ENCODE measurements at regions not wholly inside any gene's neighbourhood (a gene's known extent, or its start where the extent isn't known, plus 50 kb on each side); places are given as distances from the start of the nearest gene placed in this dataset.

DNA sequence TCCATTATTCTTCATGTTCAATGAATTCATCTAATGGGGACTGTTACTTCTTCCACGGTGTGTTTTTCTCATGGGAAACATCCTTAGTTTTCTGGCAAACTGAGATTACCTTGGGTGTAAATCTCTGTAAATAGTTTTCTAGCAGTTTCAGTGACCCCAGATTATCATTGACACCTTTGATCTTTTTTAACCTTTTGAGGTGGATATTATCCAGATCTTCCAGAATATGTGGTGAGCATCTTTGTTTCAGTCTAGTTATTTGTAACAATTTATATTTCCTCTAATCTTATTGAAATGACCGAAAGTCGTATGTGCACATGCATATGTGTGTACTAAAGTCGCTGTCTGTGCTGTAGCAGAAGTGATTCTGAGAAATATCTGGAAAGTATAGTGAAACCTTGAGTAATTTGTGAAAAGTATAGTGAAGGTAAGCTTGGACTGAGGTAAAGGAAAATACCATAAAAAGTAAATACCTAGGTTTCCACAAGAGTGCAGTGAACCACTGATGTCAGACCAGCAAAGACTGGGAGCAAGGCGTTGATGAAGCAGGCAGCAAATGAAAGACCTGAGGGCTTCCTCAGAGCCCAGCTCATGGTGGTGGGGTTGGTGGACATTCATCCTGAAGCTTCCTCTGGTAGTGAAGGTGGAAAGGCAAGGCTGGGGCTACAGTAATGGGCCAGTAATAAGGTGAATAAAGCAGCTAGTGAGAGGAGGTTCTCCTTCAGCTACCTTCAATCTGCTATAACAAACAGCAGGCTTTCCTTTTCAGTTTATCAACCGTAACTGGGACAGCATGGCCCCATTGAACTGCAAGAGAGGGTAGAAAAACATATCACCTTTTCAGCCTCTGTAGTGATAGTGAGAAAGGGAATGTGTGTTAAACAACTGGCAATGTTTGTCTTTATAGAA lies 480.2 kb upstream of the FBXO33 start:
- 75 to 77% methylated on average over 6 of the region's 6 CpGs for WGBS, 2 donors
- no peak for DNase-seq (ENCODE audit: low spot score in 2 of 2)
- intact Hi-C loops (cut with DNase I; ENCODE audit: low total_unique reads), result no loop called here
- no peak overlapping the region for H3K4me3 ChIP-seq (ENCODE audit: low read depth, poor library complexity, severe bottlenecking)
- TF ChIP-seq POLR2A (IDR thresholded peaks at IDR 0.05) (no peak), CTCF (IDR thresholded peaks at IDR 0.05) (no peak)

DNA sequence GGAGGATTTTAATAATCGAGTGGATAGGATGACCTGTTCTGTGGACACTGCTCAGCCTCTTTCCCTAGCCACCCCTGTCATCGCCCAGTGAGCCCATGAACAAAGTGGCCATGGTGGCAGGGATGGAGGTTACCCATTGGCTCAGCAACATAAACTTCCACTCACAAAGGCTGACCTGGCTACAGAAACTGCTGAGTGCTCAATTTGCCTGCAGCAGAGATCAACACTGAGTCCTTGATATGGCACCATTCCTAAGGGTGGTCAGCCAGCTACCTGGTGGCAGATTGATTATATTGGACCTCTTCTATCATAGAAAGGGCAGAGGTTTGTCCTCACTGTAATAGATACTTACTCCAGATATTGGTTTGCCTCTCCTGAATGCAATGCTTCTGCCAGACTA lies 465.4 kb upstream of the FBXO33 start:
- no peak overlapping the region for H3K4me3 ChIP-seq (ENCODE audit: low read depth, poor library complexity, severe bottlenecking)
- 87 to 92% methylated on average over 2 of the region's 2 CpGs for WGBS, 2 donors
- intact Hi-C loops (cut with DNase I; ENCODE audit: low total_unique reads), result no loop called here
- TF ChIP-seq POLR2A (IDR thresholded peaks at IDR 0.05), result no peak
- TF ChIP-seq CTCF (IDR thresholded peaks at IDR 0.05), result no peak
- DNase-seq (ENCODE audit: low spot score in 2 of 2), result no peak

DNA sequence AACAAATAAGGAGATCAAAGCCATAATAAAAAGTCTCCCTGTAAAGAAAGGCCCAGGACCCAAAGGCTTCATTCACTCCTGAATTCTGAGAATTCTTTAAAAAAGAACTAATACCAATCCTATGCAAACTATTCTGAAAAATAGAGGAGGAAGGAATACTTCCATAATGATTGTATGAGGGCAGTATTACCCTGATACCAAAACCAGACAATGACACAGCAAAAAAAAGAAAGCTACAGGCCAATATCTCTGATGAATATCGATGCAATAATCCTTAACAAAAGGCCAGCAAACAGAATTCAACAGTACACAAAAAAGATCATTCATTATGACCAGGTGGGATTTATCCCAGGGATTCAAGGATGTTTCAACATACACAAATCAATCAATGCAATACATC lies 457.8 kb upstream of the FBXO33 start:
- TF ChIP-seq CTCF (IDR thresholded peaks at IDR 0.05) (no peak), POLR2A (IDR thresholded peaks at IDR 0.05) (no peak)
- intact Hi-C loops (cut with DNase I; ENCODE audit: low total_unique reads), result no loop called here
- DNase-seq (ENCODE audit: low spot score in 2 of 2), result no peak
- H3K4me3 ChIP-seq (ENCODE audit: low read depth, poor library complexity, severe bottlenecking), result no peak overlapping the region
- WGBS, 2 donors, result 72 to 77% methylated on average over 1 of the region's 1 CpG

GRCh38 chr14:39884091-39884490 lies 451.9 kb upstream of the FBXO33 start:
- intact Hi-C loops (cut with DNase I; ENCODE audit: low total_unique reads), result no loop called here
- no peak for TF ChIP-seq CTCF (IDR thresholded peaks at IDR 0.05)
- no peak for TF ChIP-seq POLR2A (IDR thresholded peaks at IDR 0.05)
- H3K4me3 ChIP-seq (ENCODE audit: low read depth, poor library complexity, severe bottlenecking), result no peak overlapping the region
- DNase-seq (ENCODE audit: low spot score in 2 of 2), result no peak

DNA sequence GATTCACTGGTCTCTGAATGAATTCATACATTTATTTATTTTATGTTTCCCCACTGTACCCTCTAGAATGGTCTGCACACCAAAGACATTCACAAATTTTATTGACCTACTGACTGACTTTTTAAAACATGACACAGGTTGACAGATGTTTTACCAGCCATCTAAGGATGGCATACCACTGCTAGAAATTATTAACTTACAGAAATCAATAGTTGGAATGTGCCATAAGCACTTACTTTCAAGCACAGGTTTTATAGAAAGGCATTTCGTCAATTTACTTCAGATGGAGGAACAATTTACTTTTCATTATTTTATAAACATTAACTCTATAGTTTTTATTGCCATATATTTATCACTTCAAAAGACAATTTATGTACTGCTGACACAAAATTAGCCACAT lies 448.7 kb upstream of the FBXO33 start:
- intact Hi-C loops (cut with DNase I; ENCODE audit: low total_unique reads), result no loop called here
- 63 to 75% methylated on average over 1 of the region's 1 CpG for WGBS, 2 donors
- no peak for TF ChIP-seq POLR2A (IDR thresholded peaks at IDR 0.05)
- no peak for TF ChIP-seq CTCF (IDR thresholded peaks at IDR 0.05)
- no peak overlapping the region for H3K4me3 ChIP-seq (ENCODE audit: low read depth, poor library complexity, severe bottlenecking)
- no peak for DNase-seq (ENCODE audit: low spot score in 2 of 2)
